ENCODE measurements at regions not wholly inside any gene's neighbourhood (a gene's known extent, or its start where the extent isn't known, plus 50 kb on each side); places are given as distances from the start of the nearest gene placed in this dataset.

DNA sequence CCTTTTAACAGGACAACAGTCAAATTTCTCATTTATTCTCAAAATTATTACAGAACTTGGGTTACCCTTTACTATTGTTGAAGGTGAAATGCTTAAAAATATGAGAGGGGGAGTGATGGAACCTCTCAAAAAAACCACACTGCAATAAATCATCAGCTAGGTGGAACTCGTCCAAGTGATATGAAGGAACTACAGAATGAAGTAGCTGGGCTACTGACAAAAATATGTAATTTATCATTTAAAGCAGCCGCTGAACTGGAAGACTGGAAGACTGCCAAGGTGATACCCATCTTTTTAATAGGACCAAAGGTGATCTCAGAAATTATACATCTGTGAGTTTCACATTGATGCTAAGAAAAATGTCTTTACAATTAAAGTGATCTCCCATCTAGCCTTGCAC is 597.7 kb upstream of the TENM3 start:
- no TSS peak for BruUV-seq (replicated peaks)
- no peak for ATAC-seq
- Histone ChIP-seq H3K27ac (ENCODE audit: control insufficient read depth, insufficient read depth) (no peak overlapping the region), H3K27me3 (replicated peaks in 1 of 2; ENCODE audit: control insufficient read depth in 2 of 2, insufficient read depth in 2 of 2, low read length in 1 of 2) (no peaks in the 10 kb centered on the region), H3K9me3 (replicated peaks; ENCODE audit: control insufficient read depth, insufficient read depth, low read length) (no peaks in the 10 kb centered on the region), H4K20me1 (ENCODE audit: control insufficient read depth, insufficient read depth) (no peaks in the 10 kb centered on the region), H3K36me3 (ENCODE audit: control insufficient read depth in 2 of 2, insufficient read depth in 2 of 2, low read length in 1 of 2) (no peaks in the 10 kb centered on the region), H3K79me2 (ENCODE audit: control insufficient read depth, insufficient read depth, low read length) (no peaks in the 10 kb centered on the region), H3K4me2 (ENCODE audit: control insufficient read depth, insufficient read depth) (no peak overlapping the region), H2AFZ (ENCODE audit: control insufficient read depth, low read depth, low read length) (no peak overlapping the region), H3K4me3 (no peak overlapping the region), H3K4me1 (ENCODE audit: control insufficient read depth, insufficient read depth, low read length) (no peaks in the 10 kb centered on the region), H3K9ac (ENCODE audit: control insufficient read depth, insufficient read depth, low read length) (no peak overlapping the region)
- ChIA-PET POLR2A (no interaction called here), RAD21 (ENCODE audit: unreplicated experiment) (no interaction called here), SMC1A (ENCODE audit: uncharacterized antibody, unreplicated experiment) (no interaction called here), CTCF (no interaction called here)
- TF ChIP-seq PKNOX1 (IDR thresholded peaks at IDR 0.05) = no peak
- 12% methylated on average over 2 of the region's 2 CpGs for WGBS (ENCODE audit: insufficient coverage, insufficient replicate concordance, low lambda C conversion rate, missing lambda C conversion rate)
- intact Hi-C loops (cut with micrococcal nuclease; ENCODE audit: unreplicated experiment) = no loop called here
- DNase-seq (ENCODE audit: low read depth, low spot score) = no peak
- in situ Hi-C loops (cut with MboI) = no loop called here
- no peak for FAIRE-seq

DNA sequence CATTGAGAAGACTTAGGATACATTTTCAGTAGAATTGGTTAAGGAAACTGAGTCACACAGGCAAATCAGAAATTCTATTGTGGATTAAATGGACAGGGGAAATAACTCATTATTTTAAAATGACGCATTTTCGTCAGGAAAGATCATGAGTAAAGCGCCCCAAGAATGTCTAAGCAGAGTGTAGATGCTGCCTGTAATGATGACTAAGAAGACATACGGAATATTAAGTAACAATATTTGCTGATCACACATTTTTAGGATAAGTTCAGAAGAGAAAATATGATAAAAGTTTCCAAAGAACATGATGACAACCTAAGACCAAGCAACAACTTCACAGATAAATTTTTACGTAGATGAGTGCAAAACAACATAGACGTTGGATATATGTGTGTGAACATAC is 596.3 kb upstream of the TENM3 start:
- CTCF ChIA-PET = no interaction called here

More for the DNA sequence above, 596.3 kb upstream of the TENM3 start:
- no peaks in the 10 kb centered on the region for H3K36me3 ChIP-seq (ENCODE audit: control insufficient read depth in 2 of 2, insufficient read depth in 2 of 2, low read length in 1 of 2)
- H3K4me3 ChIP-seq = no peak overlapping the region
- ChIA-PET POLR2A (no interaction called here), SMC1A (ENCODE audit: uncharacterized antibody, unreplicated experiment) (no interaction called here), RAD21 (ENCODE audit: unreplicated experiment) (no interaction called here)
- DNase-seq (ENCODE audit: low read depth, low spot score) (no peak), FAIRE-seq (no peak), ATAC-seq (no peak)
- in situ Hi-C loops (cut with MboI) (no loop called here), intact Hi-C loops (cut with micrococcal nuclease; ENCODE audit: unreplicated experiment) (no loop called here)
- H3K9me3 ChIP-seq (replicated peaks; ENCODE audit: control insufficient read depth, insufficient read depth, low read length) = no peaks in the 10 kb centered on the region
- whole genome bisulfite sequencing (ENCODE audit: insufficient coverage, insufficient replicate concordance, low lambda C conversion rate, missing lambda C conversion rate) = 44% methylated on average over 6 of the region's 6 CpGs
- no peaks in the 10 kb centered on the region for H3K79me2 ChIP-seq (ENCODE audit: control insufficient read depth, insufficient read depth, low read length)
- H2AFZ ChIP-seq (ENCODE audit: control insufficient read depth, low read depth, low read length) = no peak overlapping the region
- no peak overlapping the region for H3K4me2 ChIP-seq (ENCODE audit: control insufficient read depth, insufficient read depth)
- H3K4me1 ChIP-seq (ENCODE audit: control insufficient read depth, insufficient read depth, low read length) = no peaks in the 10 kb centered on the region
- no peaks in the 10 kb centered on the region for H3K27me3 ChIP-seq (replicated peaks in 1 of 2; ENCODE audit: control insufficient read depth in 2 of 2, insufficient read depth in 2 of 2, low read length in 1 of 2)
- no TSS peak for BruUV-seq (replicated peaks)
- H4K20me1 ChIP-seq (ENCODE audit: control insufficient read depth, insufficient read depth) = no peaks in the 10 kb centered on the region
- no peak for TF ChIP-seq TCF7 (IDR thresholded peaks at IDR 0.05; ENCODE audit: borderline replicate concordance)
- no peak for TF ChIP-seq RAD51 (IDR thresholded peaks at IDR 0.05)
- no peak for TF ChIP-seq NRF1 (conservative IDR thresholded peaks at IDR 0.05; ENCODE audit: low read depth, low read length)
- no peak for TF ChIP-seq MAX (IDR thresholded peaks at IDR 0.05; ENCODE audit: low read depth, low read length)
- no peak for TF ChIP-seq ZBTB11 (CRISPR knock-in tag; IDR thresholded peaks at IDR 0.05)
- TF ChIP-seq SMAD5 (IDR thresholded peaks at IDR 0.05; ENCODE audit: low read depth) = no peak
- TF ChIP-seq CBX3 (IDR thresholded peaks at IDR 0.05; ENCODE audit: borderline replicate concordance, low read depth) = no peak
- no peak overlapping the region for H3K27ac ChIP-seq (ENCODE audit: control insufficient read depth, insufficient read depth)
- no peak overlapping the region for H3K9ac ChIP-seq (ENCODE audit: control insufficient read depth, insufficient read depth, low read length)

Data from GM12878 (cell line).